Endometrial microvascular endothelial cells (primary cell): ENCODE measurements at regions not wholly inside any gene's neighbourhood (a gene's known extent, or its start where the extent isn't known, plus 50 kb on each side); places are given as distances from the start of the nearest gene placed in this dataset.
"Not testable (repeated sequence)": the region's sequence is repeated elsewhere in the genome, so short reads cannot be mapped to it uniquely, and the experiment has no call there.

Experiments
- in situ Hi-C: cut with HindIII; loops from 2 replicates; pipeline ENCODE4 v1.10.0; 2017; ENCODE audit warnings: low sequenced_read_pairs, low pct_unique_long_range_greater_than_20kb; ENCODE audit errors: inconsistent ontology term

DNA sequence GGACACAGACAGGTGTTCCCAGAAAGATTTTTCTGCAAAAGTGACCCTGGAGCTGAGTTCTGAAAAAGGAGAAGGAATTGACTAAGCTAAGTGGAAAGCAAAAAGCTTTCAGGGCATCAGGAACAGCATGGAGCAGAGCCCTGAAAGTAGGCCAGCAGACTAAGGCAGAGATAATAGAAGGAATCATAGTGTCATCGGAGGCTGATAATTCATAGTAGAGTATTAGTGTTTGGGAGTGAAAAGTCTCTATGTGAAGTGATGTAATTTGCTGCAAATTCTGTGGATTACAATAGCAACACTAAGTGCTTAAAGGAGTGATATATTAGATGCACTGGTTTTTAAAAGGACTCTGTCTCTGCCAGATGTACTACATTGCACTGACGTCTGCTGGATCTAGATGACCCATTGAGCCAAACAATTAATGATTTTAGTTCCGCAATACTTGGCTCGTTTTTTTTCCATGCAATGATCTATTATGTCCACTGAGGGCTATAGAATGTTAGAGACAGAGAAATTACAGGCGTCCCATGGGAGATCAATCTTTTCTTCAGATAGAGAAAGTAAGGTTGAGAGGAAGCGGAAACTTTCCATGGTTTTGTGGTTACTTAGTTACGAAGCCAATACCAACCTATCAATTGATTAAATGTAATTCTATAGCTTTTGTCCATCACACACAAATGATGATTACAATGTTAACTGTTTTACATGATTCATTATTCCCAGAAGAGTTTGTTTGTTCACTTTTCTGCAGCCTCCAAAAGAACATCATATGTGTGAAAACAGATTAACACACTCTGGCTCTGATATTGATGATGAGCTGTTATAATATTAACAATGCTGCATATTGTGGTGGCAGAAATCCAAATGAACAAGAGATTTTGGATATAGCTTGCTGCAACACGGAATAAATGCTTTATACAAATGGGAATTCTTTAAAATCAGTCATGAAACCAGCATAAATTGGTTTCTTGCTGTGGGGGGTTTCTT lies 143.7 kb downstream of the MC4R start:
- in situ Hi-C loops, result no loop called here

DNA sequence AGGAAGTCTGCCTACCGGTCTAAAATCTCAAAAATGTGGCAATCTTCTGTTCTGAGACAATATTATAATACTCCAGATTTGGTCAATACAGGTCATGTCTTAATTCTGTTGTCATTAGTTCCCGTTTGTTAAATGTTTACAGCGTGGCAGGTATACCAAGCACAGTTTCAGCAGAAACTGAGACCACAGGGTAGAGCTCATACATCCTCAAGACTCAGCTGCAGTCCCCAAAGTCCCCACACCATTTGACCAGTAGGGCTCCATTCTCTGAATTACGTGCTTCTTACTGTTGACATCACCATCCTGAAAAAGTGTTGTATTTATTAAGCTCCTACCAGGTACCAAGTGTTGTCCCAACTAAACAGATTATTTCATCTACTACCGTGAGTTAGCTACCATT lies 157.1 kb downstream of the MC4R start:
- in situ Hi-C loops, result no loop called here

DNA sequence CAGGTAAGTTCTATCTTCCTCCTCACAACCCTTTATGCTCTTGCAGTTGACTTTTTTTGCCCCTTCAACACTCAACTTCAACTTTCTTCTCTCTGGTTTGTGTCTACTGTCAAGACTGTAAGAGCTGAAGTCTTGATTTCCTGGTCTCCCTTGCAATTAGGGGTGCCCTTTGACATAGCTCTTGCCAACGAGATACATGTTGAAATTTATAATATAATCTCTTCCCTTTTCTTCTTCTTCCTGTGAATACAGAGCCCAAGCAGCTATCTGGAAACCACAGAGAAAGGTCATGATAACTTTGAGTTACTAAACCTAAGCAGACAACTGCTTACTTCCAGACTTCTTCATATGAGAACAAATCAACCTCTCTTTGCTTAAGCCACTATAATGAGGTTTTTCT lies 163.5 kb downstream of the MC4R start:
- in situ Hi-C loops, result no loop called here

GRCh38 chr18:60202708-60203107 lies 169.9 kb downstream of the MC4R start:
- in situ Hi-C loops, result no loop called here

GRCh38 chr18:60200558-60200957 lies 172.0 kb downstream of the MC4R start:
- in situ Hi-C loops, result no loop called here

- in situ Hi-C loops, result no loop called here
Observed at GRCh38 chr18:60199505-60199904, 173.1 kb downstream of the MC4R start.

- in situ Hi-C loops, result no loop called here
Observed at GRCh38 chr18:60197671-60198462, 174.7 kb downstream of the MC4R start.

DNA sequence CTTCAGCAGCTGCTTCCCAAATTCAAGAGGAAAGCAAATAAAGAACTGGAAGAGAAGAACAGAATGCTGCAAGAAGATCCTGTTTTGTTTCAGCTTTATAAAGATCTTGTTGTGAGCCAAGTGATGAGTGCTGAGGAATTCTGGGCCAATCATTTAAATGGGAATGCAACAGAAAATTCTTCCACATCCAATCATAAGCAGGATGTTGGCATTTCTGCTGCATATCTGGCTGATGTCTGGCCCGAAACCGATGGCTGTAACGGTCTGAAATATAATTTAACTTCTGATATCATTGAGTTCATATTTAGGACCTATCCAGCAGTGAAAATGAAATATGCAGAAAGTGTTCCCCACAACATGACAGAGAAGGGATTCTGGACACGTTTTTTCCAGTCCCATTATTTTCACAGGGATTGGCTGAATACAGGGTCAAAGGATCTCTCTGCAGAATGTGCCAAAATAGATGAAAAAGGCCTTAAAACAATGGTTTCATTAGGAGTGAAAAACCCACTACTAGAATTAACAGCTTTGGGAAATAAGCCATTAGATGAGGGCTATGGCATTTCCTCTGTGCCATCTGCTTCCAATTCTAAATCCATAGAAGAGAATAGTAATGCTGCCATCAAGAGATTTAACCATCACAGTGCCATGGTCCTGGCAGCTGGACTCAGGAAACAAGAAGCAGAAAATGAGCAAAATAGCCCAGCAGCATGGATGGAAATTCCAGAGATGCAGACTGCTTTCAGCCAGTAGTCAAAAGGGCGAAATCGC lies 175.6 kb downstream of the MC4R start:
- in situ Hi-C loops, result no loop called here

DNA sequence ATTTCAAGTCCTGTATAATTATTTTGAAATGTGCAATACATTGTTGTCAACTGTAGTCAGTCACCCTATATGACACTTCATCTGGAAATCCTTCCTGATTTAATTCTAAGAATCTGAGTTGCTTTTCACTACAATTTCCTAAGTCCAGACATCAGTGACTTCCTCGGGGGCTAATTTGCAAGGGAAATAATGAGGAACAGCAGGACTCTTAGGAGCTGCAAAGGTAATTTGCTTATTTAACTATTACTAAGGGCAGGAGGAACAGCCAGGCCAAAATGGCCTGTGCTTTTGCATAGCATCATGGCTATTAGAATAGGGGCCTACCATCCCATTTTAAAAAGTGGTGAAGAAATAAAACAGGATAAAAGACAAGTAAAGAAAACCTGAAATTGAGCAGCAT lies 178.8 kb downstream of the MC4R start:
- in situ Hi-C loops, result no loop called here

GRCh38 chr18:60191926-60192325 lies 180.6 kb downstream of the MC4R start:
- in situ Hi-C loops, result no loop called here

DNA sequence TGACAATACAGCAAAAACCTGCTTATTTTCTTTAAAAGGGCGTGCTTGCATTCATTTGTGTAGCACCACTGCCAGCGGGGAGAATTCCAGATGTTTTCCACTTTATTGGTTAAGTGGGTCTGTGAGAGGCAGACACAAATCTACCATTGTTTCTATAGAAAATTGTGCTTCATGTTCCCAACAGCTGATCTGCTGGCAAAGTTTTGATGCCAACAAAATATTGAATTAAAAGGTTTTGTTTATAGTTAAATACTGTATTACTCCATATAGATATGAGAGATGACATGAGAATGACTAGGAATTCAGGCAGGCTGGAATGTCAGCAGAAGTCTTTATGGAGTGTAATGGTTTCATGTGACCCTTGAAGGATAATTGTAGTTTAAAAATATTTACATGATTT lies 182.7 kb downstream of the MC4R start:
- in situ Hi-C loops, result no loop called here

- in situ Hi-C loops, result no loop called here
Observed at GRCh38 chr18:60188958-60189357, 183.6 kb downstream of the MC4R start.

DNA sequence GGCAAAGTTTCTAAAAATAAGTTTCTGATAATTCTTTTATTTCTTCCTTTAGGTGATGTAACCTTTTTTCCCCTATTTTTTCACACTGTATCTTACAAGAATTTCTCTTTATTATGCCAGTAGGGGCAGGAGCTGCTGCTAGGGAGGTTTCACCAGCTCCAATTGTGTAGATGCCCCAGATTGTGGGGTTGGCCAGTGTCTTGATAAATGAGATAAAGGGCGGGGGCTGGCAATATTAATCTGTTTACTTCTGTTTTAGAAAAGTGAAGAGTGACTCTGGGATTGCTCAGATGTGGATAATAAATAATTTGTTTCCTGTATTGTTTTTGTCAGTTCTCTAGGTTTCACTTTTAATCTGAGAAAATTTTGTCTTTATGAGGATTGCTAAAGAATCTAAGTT lies 190.4 kb downstream of the MC4R start:
- in situ Hi-C loops, result no loop called here

- in situ Hi-C loops, result no loop called here
Observed at GRCh38 chr18:60180671-60181070, 191.9 kb downstream of the MC4R start.

DNA sequence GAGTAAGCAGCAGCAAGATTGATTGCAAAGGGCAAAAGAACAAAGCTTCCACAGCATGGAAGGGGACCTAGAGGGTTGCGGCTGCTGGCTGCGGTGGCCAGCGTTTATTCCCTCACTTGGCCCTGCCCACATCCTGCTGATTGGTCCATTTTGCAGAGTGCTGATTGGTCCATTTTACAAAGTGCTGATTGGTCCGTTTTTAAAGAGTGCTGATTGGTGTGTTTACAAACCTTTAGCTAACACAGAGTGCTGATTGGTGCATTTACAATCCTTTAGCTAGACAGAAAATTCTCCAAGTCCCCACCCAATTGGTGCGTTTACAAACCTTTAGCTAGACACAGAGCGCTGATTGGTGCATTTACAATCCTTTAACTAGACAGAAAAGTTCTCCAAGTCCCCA lies 194.4 kb downstream of the MC4R start:
- in situ Hi-C loops, result not testable (repeated sequence)

DNA sequence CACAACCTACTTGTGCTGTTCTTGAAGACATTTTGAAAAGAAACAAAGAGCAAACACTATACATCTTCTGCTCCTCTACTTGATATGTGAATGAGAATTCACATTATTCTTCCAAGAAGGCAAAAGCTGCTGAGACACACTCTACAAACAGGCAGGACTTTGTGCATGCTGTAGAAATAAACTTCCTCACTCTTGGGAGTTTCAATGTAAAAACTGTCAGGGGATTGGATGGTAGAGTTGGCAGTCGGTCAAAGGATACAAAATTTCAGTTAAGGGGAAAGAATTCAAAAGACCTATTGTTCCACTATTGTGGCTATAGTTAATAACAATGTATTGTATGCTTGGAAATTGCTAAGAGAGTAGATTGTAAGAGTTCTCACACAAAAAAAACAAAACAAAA lies 196.3 kb downstream of the MC4R start:
- in situ Hi-C loops, result no loop called here

- in situ Hi-C loops, result no loop called here
Observed at GRCh38 chr18:60174832-60175231, 197.7 kb downstream of the MC4R start.

GRCh38 chr18:60172030-60172429 lies 200.5 kb downstream of the MC4R start:
- in situ Hi-C loops, result no loop called here

DNA sequence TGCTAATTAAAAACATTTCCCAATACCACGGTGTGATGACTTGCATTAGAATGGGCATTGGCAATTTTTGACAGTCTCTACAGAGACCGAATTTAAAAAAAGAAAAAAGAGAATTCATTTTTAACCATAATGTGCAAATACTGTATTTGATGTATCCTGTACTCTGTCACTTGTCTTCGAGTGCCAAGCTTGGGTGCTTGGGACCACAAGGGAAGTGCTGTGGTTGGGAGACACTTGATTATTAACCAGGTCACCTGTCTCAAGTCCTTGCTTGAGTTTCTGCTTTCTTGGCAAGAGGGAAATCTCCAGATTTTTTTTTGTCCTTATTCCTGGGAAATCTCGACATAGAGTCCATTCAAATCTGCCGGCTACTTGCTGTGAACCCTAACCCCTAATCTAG lies 209.0 kb downstream of the MC4R start:
- in situ Hi-C loops, result no loop called here
